ENCODE measurements at regions not wholly inside any gene's neighbourhood (a gene's known extent, or its start where the extent isn't known, plus 50 kb on each side); places are given as distances from the start of the nearest gene placed in this dataset.

- no peak for TF ChIP-seq POLR2A (IDR thresholded peaks at IDR 0.05)
- TF ChIP-seq, protein P1, sequence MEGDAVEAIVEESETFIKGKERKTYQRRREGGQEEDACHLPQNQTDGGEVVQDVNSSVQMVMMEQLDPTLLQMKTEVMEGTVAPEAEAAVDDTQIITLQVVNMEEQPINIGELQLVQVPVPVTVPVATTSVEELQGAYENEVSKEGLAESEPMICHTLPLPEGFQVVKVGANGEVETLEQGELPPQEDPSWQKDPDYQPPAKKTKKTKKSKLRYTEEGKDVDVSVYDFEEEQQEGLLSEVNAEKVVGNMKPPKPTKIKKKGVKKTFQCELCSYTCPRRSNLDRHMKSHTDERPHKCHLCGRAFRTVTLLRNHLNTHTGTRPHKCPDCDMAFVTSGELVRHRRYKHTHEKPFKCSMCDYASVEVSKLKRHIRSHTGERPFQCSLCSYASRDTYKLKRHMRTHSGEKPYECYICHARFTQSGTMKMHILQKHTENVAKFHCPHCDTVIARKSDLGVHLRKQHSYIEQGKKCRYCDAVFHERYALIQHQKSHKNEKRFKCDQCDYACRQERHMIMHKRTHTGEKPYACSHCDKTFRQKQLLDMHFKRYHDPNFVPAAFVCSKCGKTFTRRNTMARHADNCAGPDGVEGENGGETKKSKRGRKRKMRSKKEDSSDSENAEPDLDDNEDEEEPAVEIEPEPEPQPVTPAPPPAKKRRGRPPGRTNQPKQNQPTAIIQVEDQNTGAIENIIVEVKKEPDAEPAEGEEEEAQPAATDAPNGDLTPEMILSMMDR (IDR thresholded peaks at IDR 0.05): no peak
These were observed 110.6 kb upstream of the DCBLD2 start for GRCh38 chr3:99012051-99012450.

Measured in stomach (tissue), 4 donors.